GM23248 (cell line): ENCODE measurements at regions not wholly inside any gene's neighbourhood (a gene's known extent, or its start where the extent isn't known, plus 50 kb on each side); places are given as distances from the start of the nearest gene placed in this dataset.

ENCODE experiments used
- DNase-seq: peaks from one replicate; pipeline ENCODE4 v3.0.0-alpha.2; 2015
- H2AFZ ChIP-seq: fragments of 200-600 bp; sonication (generic); 2 replicates; pipeline ENCODE4 v1.6.1; 2016; ENCODE audit warnings: antibody characterized with exemption
- H3F3A ChIP-seq: fragments of 200-600 bp; sonication (generic); 2 replicates; pipeline ENCODE4 v1.6.1; 2016; ENCODE audit warnings: mild to moderate bottlenecking, antibody characterized with exemption, mixed run types; ENCODE audit not compliant: insufficient read depth
- H3K27ac ChIP-seq: fragments of 200-600 bp; sonication (generic); 2 replicates; pipeline ENCODE4 v1.5.1; 2016; ENCODE audit warnings: mild to moderate bottlenecking
- H3K27me3 ChIP-seq: fragments of 200-600 bp; sonication (generic); replicated peaks from 2 replicates; pipeline ENCODE4 v1.6.1; 2016; ENCODE audit warnings: mild to moderate bottlenecking; ENCODE audit not compliant: insufficient read depth
- H3K36me3 ChIP-seq: fragments of 200-600 bp; sonication (generic); 2 replicates; pipeline ENCODE4 v1.6.1; 2016; ENCODE audit warnings: low read depth, mild to moderate bottlenecking
- H3K4me1 ChIP-seq: fragments of 200-600 bp; sonication (generic); 2 replicates; pipeline ENCODE4 v1.6.1; 2016; ENCODE audit warnings: mild to moderate bottlenecking; ENCODE audit not compliant: insufficient read depth
- H3K4me2 ChIP-seq: fragments of 200-600 bp; sonication (generic); one replicate; pipeline ENCODE4 v1.6.1; 2016; ENCODE audit warnings: mild to moderate bottlenecking; ENCODE audit not compliant: unreplicated experiment
- H3K4me3 ChIP-seq: fragments of 200-600 bp; sonication (generic); 2 replicates; pipeline ENCODE4 v1.5.1; 2016; ENCODE audit warnings: mild to moderate bottlenecking
- H3K79me2 ChIP-seq: fragments of 200-600 bp; sonication (generic); 2 replicates; pipeline ENCODE4 v1.6.1; 2016; ENCODE audit warnings: mild to moderate bottlenecking; ENCODE audit not compliant: insufficient read depth
- H3K9ac ChIP-seq: fragments of 200-600 bp; sonication (generic); 2 replicates; pipeline ENCODE4 v1.6.1; 2016; ENCODE audit warnings: mild to moderate bottlenecking
- H3K9me2 ChIP-seq: fragments of 200-600 bp; sonication (generic); 2 replicates; pipeline ENCODE4 v1.6.1; 2016; ENCODE audit warnings: mixed run types, mild to moderate bottlenecking, moderate library complexity; ENCODE audit not compliant: insufficient read depth
- H3K9me3 ChIP-seq: fragments of 200-600 bp; sonication (generic); one replicate; pipeline ENCODE4 v1.6.1; 2017; ENCODE audit warnings: low read depth
- H4K20me1 ChIP-seq: fragments of 200-600 bp; sonication (generic); 2 replicates; pipeline ENCODE4 v1.6.0; 2016; ENCODE audit not compliant: insufficient read depth
- EZH2 ChIP-seq: fragments of 200-600 bp; sonication (generic); IDR thresholded peaks from 2 replicates; pipeline ENCODE4 v1.6.1; 2018; ENCODE audit warnings: antibody characterized with exemption, mild to moderate bottlenecking; ENCODE audit not compliant: insufficient read depth, poor library complexity, severe bottlenecking
- EZH2phosphoT487 ChIP-seq: fragments of 200-600 bp; sonication (generic); IDR thresholded peaks from 2 replicates; pipeline ENCODE4 v1.6.1; 2018; ENCODE audit warnings: antibody characterized with exemption, moderate library complexity, mild to moderate bottlenecking, low read depth; ENCODE audit not compliant: insufficient read depth
- WGBS, 2 experiments: methylation state at CpG; one replicate each; pipeline ENCODE4 v1.1.6; 2015 to 2017; ENCODE audit warnings: low lambda C conversion rate in 2 of 2, low coverage in 1 of 2; ENCODE audit errors: missing lambda C conversion rate in 2 of 2; 5-methylcytosine and 5-hydroxymethylcytosine counted together
- in situ Hi-C: fragments of 300-500 bp; cut with MboI; formaldehyde crosslinking; loops from 2 replicates; pipeline ENCODE4 v1.15.0; 2020

DNA sequence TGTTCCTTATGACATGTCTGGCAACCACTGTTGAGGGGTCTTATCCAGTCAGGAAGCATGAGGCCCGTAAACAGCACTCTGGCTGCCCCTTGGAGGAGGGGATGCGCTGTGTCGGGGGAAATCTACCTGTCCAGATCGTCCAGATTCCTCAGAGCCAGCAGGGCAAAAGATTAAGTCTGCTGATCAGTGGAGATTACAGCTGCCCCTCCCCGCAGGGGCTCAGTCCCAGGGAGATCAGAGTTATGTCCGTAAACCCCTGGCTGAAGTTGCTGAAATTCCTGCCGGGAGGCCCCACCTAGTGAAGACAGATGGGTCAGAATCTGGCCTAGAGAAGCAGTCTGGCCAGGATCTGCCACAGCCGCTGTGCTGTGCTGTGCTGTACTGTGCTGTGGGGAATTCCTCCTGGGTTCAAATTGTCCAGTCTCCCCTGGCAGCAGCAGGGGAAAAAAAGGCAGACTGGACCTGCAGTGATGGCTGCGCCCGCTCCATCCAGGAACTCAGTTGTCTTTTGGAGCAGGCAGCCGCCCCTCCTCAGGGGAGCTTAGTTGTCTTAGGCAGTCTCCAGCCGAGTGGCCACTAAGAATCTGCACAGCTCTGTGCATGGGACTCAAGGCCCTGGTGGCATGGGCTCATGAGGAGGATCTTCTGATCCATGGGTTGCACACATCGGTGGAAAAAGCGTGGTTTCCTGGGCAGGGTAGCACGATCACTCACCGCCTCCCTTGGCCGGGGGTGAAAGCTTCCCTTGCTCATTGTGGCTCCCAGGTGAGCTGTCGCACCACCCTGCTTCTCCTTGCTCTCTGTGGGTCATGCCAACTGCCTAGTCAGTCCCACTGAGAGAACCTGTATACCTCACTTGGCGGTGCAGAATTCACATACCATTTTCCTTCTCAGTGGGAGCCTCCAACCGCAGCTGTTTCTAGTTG, 1368.8 kb upstream of the ADGRB3 start:
- Histone ChIP-seq H3K9me2 (no peaks in the 10 kb centered on the region), H3K9me3 (no peaks in the 10 kb centered on the region), H3K79me2 (no peaks in the 10 kb centered on the region), H2AFZ (no peak overlapping the region), H3K4me1 (no peaks in the 10 kb centered on the region), H3K27ac (no peak overlapping the region), H3K36me3 (no peaks in the 10 kb centered on the region), H4K20me1 (no peaks in the 10 kb centered on the region), H3K27me3 (no peaks in the 10 kb centered on the region), H3K9ac (no peak overlapping the region), H3F3A (no peaks in the 10 kb centered on the region), H3K4me3 (no peak overlapping the region), H3K4me2 (no peak overlapping the region)
- 23 to 28% methylated on average over 20 of the region's 20 CpGs for WGBS, 2 experiments
- DNase-seq = no peak
- in situ Hi-C loops = no loop called here
- no peak for TF ChIP-seq EZH2phosphoT487
- TF ChIP-seq EZH2 = no peak

DNA sequence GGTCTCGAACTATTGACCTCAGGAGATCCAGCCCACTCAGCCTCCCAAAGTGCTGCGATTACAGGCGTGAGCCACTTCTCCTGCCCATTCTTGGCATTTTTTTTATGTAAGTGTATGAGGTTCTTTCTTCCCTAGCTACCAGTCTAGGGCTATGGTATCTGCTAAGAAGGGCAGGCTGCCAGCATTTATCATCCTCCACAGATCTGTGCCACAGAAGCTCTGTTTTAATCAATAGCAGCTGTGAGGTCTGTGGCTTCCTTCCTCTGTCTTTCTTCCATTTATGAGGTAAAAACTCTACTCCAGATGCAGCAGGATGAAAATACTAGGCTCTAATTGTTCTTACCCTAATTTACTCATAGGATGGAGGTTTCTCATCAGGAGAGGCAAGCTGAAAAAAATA, 1382.4 kb upstream of the ADGRB3 start:
- Histone ChIP-seq H3K4me2 (no peak overlapping the region), H3K27ac (no peak overlapping the region), H3F3A (no peaks in the 10 kb centered on the region), H3K4me1 (no peaks in the 10 kb centered on the region), H3K9ac (no peak overlapping the region), H2AFZ (no peak overlapping the region), H3K9me3 (no peaks in the 10 kb centered on the region), H3K4me3 (no peak overlapping the region), H3K36me3 (no peaks in the 10 kb centered on the region), H3K27me3 (no peaks in the 10 kb centered on the region), H3K79me2 (no peaks in the 10 kb centered on the region), H3K9me2 (no peaks in the 10 kb centered on the region), H4K20me1 (no peaks in the 10 kb centered on the region)
- in situ Hi-C loops = no loop called here
- TF ChIP-seq EZH2 = no peak
- no peak for TF ChIP-seq EZH2phosphoT487
- DNase-seq = no peak
- WGBS, 2 experiments = 18 to 27% methylated on average over 3 of the region's 3 CpGs

DNA sequence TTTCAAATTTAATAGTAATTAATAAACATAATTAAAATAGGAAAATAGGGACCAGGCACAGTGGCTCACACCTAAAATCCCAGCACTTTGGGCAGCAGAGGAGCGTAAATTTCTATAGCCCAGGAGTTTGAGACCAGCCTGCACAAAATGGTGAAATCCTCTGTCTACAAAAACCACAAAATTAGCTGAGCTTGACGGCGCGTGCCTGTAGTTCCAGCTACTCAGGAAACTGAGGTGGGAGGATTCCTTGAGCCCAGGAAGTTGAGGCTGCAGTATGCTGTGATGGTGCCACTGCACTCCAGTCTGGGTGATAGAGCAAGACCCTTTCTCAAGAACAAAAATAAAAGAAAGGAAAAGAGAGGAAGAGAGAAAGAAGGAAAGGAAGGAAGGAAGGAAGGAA, 1387.0 kb upstream of the ADGRB3 start:
- H3K4me2 ChIP-seq = no peak overlapping the region
- WGBS, 2 experiments = 53 to 67% methylated on average over 4 of the region's 4 CpGs
- no peak for TF ChIP-seq EZH2phosphoT487
- no peak for TF ChIP-seq EZH2

DNA sequence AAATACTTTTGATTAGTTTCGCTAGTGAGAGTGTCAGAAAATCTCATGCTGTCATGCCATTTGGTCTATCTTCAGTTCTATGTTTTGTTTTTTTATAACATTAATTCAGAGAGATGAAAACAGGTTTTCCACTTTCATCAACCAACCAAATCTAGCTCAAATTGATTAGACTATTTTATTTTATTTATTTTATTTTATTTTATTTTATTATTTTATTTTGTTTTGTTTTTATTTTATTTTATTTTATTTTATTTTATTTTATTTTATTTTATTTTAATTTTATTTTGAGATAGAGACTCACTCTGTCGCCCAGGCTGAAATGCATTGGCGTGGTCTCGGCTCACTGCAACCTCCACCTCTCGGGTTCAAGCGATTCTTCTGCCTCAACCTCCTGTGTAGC, 1391.0 kb upstream of the ADGRB3 start:
- no peak overlapping the region for H2AFZ ChIP-seq
- H3K27me3 ChIP-seq = no peaks in the 10 kb centered on the region
- no peak overlapping the region for H3K9ac ChIP-seq
- H3K4me1 ChIP-seq = no peaks in the 10 kb centered on the region
- no peaks in the 10 kb centered on the region for H3K79me2 ChIP-seq
- no peaks in the 10 kb centered on the region for H4K20me1 ChIP-seq
- H3F3A ChIP-seq = no peaks in the 10 kb centered on the region
- H3K9me2 ChIP-seq = no peaks in the 10 kb centered on the region
- 19 to 22% methylated on average over 6 of the region's 6 CpGs for WGBS, 2 experiments
- H3K27ac ChIP-seq = no peak overlapping the region
- in situ Hi-C loops = no loop called here
- TF ChIP-seq EZH2 (no peak), EZH2phosphoT487 (no peak)
- no peaks in the 10 kb centered on the region for H3K36me3 ChIP-seq
- H3K4me2 ChIP-seq = no peak overlapping the region
- H3K4me3 ChIP-seq = no peak overlapping the region
- no peaks in the 10 kb centered on the region for H3K9me3 ChIP-seq
- no peak for DNase-seq

More for the DNA sequence above, 1387.0 kb upstream of the ADGRB3 start:
- Histone ChIP-seq H3K4me3 (no peak overlapping the region), H3K9me3 (no peaks in the 10 kb centered on the region), H3K36me3 (no peaks in the 10 kb centered on the region), H4K20me1 (no peaks in the 10 kb centered on the region), H2AFZ (no peak overlapping the region), H3K9me2 (no peaks in the 10 kb centered on the region), H3K9ac (no peak overlapping the region), H3K27ac (no peak overlapping the region), H3F3A (no peaks in the 10 kb centered on the region), H3K27me3 (no peaks in the 10 kb centered on the region), H3K79me2 (no peaks in the 10 kb centered on the region), H3K4me1 (no peaks in the 10 kb centered on the region)
- DNase-seq = no peak
- in situ Hi-C loops = no loop called here
